ENCODE measurements at regions not wholly inside any gene's neighbourhood (a gene's known extent, or its start where the extent isn't known, plus 50 kb on each side); places are given as distances from the start of the nearest gene placed in this dataset.

DNA sequence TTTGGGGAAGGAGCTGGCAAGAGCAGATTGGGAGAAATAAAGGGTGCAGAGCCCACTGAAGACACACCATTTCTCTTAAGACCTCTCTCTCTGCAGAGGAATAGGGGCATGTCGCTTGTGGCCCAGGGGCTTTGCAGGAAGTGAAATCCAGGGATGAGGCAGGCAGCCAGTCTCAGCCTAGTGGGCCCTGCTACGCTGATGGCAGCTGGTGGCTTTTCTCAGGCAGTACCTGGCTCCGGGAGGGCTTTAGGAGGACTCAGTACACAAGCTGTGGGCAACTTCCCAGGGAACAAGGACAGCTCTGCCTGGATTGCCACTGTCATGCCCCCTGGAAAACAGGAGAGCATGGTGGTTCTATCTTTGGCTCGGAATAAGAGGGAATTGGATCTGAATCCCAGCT, 76.2 kb upstream of the NEURL1B start:
- Mint-ChIP-seq H3K36me3 (no peaks in the 10 kb centered on the region), H3K4me3 (no peak overlapping the region), H3K9me3 (no peaks in the 10 kb centered on the region), H3K27me3 (ENCODE audit: low read depth in 2 of 2) (peaks cover 4 to 10% of the 10 kb centered on the region in 2 donors), H3K27ac (no peak overlapping the region), H3K4me1 (no peaks in the 10 kb centered on the region)
- Histone ChIP-seq H3K27me3 (ENCODE audit: control insufficient read depth, insufficient read depth, low read length) (no peaks in the 10 kb centered on the region), H3K4me1 (ENCODE audit: control insufficient read depth, insufficient read depth, low read length) (no peaks in the 10 kb centered on the region), H3K4me3 (ENCODE audit: low read length) (no peak overlapping the region), H3K36me3 (ENCODE audit: control insufficient read depth, insufficient read depth, low read length) (no peaks in the 10 kb centered on the region), H3K27ac (ENCODE audit: low read length) (no peak overlapping the region), H3K9me3 (ENCODE audit: control insufficient read depth, insufficient read depth, low read length) (no peaks in the 10 kb centered on the region)
- intact Hi-C loops (cut with micrococcal nuclease): no loop called here
- no peak for ATAC-seq
- no peak for DNase-seq
- WGBS (ENCODE audit: insufficient coverage): 88% methylated on average over 3 of the region's 4 CpGs
- TF ChIP-seq, protein P1, sequence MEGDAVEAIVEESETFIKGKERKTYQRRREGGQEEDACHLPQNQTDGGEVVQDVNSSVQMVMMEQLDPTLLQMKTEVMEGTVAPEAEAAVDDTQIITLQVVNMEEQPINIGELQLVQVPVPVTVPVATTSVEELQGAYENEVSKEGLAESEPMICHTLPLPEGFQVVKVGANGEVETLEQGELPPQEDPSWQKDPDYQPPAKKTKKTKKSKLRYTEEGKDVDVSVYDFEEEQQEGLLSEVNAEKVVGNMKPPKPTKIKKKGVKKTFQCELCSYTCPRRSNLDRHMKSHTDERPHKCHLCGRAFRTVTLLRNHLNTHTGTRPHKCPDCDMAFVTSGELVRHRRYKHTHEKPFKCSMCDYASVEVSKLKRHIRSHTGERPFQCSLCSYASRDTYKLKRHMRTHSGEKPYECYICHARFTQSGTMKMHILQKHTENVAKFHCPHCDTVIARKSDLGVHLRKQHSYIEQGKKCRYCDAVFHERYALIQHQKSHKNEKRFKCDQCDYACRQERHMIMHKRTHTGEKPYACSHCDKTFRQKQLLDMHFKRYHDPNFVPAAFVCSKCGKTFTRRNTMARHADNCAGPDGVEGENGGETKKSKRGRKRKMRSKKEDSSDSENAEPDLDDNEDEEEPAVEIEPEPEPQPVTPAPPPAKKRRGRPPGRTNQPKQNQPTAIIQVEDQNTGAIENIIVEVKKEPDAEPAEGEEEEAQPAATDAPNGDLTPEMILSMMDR (IDR thresholded peaks at IDR 0.05): no peak

DNA sequence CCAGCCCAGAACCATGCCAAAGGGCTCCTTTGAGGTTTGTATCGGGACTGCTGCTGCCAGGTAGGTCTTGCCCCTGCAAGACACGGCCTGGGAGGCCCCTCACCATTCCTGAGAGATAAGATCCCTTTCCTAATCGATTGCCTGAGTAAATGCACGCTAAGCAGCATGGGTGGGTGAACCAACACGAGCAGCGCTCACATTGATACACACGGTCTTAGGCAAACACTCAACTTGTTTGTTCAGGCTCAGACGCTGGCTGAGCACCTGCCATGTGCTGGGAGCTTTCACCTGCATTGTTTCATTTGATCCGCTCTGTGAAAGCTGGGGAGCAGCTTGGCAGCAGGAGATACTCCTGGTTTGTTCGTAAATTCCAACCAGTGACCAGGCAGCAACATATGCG, 76.9 kb upstream of the NEURL1B start:
- no peaks in the 10 kb centered on the region for H3K4me1 Mint-ChIP-seq
- DNase-seq: no peak
- H3K27me3 ChIP-seq (ENCODE audit: control insufficient read depth, insufficient read depth, low read length): no peaks in the 10 kb centered on the region
- H3K27me3 Mint-ChIP-seq (ENCODE audit: low read depth in 2 of 2): peaks cover 4 to 10% of the 10 kb centered on the region in 2 donors
- intact Hi-C loops (cut with micrococcal nuclease): no loop called here
- TF ChIP-seq, protein P1 (IDR thresholded peaks at IDR 0.05): no peak
- H3K36me3 ChIP-seq (ENCODE audit: control insufficient read depth, insufficient read depth, low read length): no peaks in the 10 kb centered on the region
- 85% methylated on average over 11 of the region's 11 CpGs for WGBS (ENCODE audit: insufficient coverage)
- H3K27ac ChIP-seq (ENCODE audit: low read length): no peak overlapping the region
- no peaks in the 10 kb centered on the region for H3K9me3 ChIP-seq (ENCODE audit: control insufficient read depth, insufficient read depth, low read length)
- no peaks in the 10 kb centered on the region for H3K9me3 Mint-ChIP-seq
- ATAC-seq: no peak
- H3K4me1 ChIP-seq (ENCODE audit: control insufficient read depth, insufficient read depth, low read length): no peaks in the 10 kb centered on the region
- H3K27ac Mint-ChIP-seq: no peak overlapping the region
- no peaks in the 10 kb centered on the region for H3K36me3 Mint-ChIP-seq
- H3K4me3 ChIP-seq (ENCODE audit: low read length): no peak overlapping the region
- H3K4me3 Mint-ChIP-seq: no peak overlapping the region

DNA sequence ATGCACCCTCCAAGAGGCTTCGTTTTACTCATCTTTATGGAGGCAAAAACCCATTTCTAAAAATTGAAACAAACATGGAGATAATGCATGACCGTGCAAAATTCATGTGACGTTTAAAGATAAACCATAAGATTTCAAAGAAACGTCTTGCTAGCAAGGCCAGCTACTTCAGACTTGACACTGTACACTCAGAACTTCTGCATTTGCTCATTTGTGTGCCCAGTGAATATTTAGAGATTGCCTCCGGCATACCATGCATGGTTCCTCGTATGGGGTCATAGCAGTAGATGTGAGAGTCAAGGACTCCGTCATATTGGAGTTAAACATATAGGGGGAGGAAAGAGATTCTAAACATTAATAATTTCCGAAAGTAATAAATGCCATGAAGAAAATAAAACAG, 78.6 kb upstream of the NEURL1B start:
- H3K36me3 Mint-ChIP-seq: no peaks in the 10 kb centered on the region
- intact Hi-C loops (cut with micrococcal nuclease): no loop called here

DNA sequence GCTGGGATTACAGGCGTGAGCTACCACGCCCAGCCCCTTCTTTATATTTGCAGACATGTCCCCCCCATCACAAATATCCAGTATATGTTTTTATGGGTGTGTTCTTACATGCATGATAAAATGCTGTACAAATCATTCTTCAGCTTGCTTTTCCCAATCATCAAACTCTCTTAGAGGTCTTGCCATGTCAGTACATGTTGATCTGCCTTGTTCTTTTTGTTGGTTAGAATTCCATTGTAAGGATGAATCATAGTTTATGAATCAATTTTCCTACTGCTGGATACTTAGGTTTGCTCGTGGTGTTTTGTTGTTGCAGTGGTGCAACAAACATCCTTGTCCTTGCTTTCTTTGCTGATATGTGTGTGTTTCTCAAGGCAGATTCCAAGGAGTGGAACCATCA, 79.9 kb upstream of the NEURL1B start:
- Mint-ChIP-seq H3K27me3 (ENCODE audit: low read depth in 2 of 2) (peaks cover 10 to 11% of the 10 kb centered on the region in 2 donors), H3K27ac (no peak overlapping the region), H3K36me3 (no peaks in the 10 kb centered on the region), H3K9me3 (no peaks in the 10 kb centered on the region), H3K4me1 (no peaks in the 10 kb centered on the region), H3K4me3 (no peak overlapping the region)
- Histone ChIP-seq H3K4me1 (ENCODE audit: control insufficient read depth, insufficient read depth, low read length) (no peaks in the 10 kb centered on the region), H3K36me3 (ENCODE audit: control insufficient read depth, insufficient read depth, low read length) (no peaks in the 10 kb centered on the region), H3K4me3 (ENCODE audit: low read length) (no peak overlapping the region), H3K27ac (ENCODE audit: low read length) (no peak overlapping the region), H3K27me3 (ENCODE audit: control insufficient read depth, insufficient read depth, low read length) (no peaks in the 10 kb centered on the region), H3K9me3 (ENCODE audit: control insufficient read depth, insufficient read depth, low read length) (no peaks in the 10 kb centered on the region)
- ATAC-seq: no peak
- WGBS (ENCODE audit: insufficient coverage): 60% methylated on average over 1 of the region's 3 CpGs
- TF ChIP-seq, protein P1 (IDR thresholded peaks at IDR 0.05): no peak
- intact Hi-C loops (cut with micrococcal nuclease): no loop called here
- DNase-seq: no peak

More for the DNA sequence above, 78.6 kb upstream of the NEURL1B start:
- no peak overlapping the region for H3K4me3 ChIP-seq (ENCODE audit: low read length)
- 82% methylated on average over 8 of the region's 8 CpGs for WGBS (ENCODE audit: insufficient coverage)
- Mint-ChIP-seq H3K9me3 (no peaks in the 10 kb centered on the region), H3K27me3 (ENCODE audit: low read depth in 2 of 2) (peaks cover 8 to 10% of the 10 kb centered on the region in 2 donors), H3K27ac (no peak overlapping the region), H3K4me1 (no peaks in the 10 kb centered on the region), H3K4me3 (no peak overlapping the region)
- no peaks in the 10 kb centered on the region for H3K27me3 ChIP-seq (ENCODE audit: control insufficient read depth, insufficient read depth, low read length)
- TF ChIP-seq, protein P1 (IDR thresholded peaks at IDR 0.05): no peak
- no peak for DNase-seq
- no peak overlapping the region for H3K27ac ChIP-seq (ENCODE audit: low read length)
- ATAC-seq: no peak
- H3K36me3 ChIP-seq (ENCODE audit: control insufficient read depth, insufficient read depth, low read length): no peaks in the 10 kb centered on the region
- no peaks in the 10 kb centered on the region for H3K4me1 ChIP-seq (ENCODE audit: control insufficient read depth, insufficient read depth, low read length)
- H3K9me3 ChIP-seq (ENCODE audit: control insufficient read depth, insufficient read depth, low read length): no peaks in the 10 kb centered on the region

Data from natural killer cell (primary cell).